Immature natural killer cell (primary cell): ENCODE measurements at regions not wholly inside any gene's neighbourhood (a gene's known extent, or its start where the extent isn't known, plus 50 kb on each side); places are given as distances from the start of the nearest gene placed in this dataset.

Source experiments
- DNase-seq, 3 donors: peaks; one replicate each; pipeline ENCODE4 v3.0.0; 2022; ENCODE audit warnings: mixed read lengths in 1 of 3
- H3K27ac Mint-ChIP-seq, 6 donors: one replicate each; pipeline ENCODE4 v1.8.0; 2020; ENCODE audit warnings: mixed read lengths in 6 of 6, mild to moderate bottlenecking in 5 of 6, inconsistent platforms in 4 of 6, moderate library complexity in 3 of 6
- H3K27me3 Mint-ChIP-seq, 3 donors: one replicate each; pipeline ENCODE4 v1.8.0; 2020 to 2021; ENCODE audit warnings: low read depth in 3 of 3, mild to moderate bottlenecking in 3 of 3, mixed read lengths in 3 of 3, moderate library complexity in 3 of 3, inconsistent platforms in 1 of 3
- H3K36me3 Mint-ChIP-seq, 3 donors: one replicate each; pipeline ENCODE4 v1.8.0; 2020; ENCODE audit warnings: mixed read lengths in 3 of 3, inconsistent platforms in 2 of 3, mild to moderate bottlenecking in 2 of 3
- H3K4me1 Mint-ChIP-seq, 2 donors: one replicate each; pipeline ENCODE4 v1.8.0; 2020; ENCODE audit warnings: inconsistent platforms in 2 of 2, mild to moderate bottlenecking in 2 of 2, mixed read lengths in 2 of 2, moderate library complexity in 1 of 2
- H3K4me3 Mint-ChIP-seq, 5 donors: one replicate each; pipeline ENCODE4 v1.8.0; 2020; ENCODE audit warnings: mild to moderate bottlenecking in 5 of 5, mixed read lengths in 5 of 5, inconsistent platforms in 3 of 5, moderate library complexity in 3 of 5
- H3K9me3 Mint-ChIP-seq, 6 donors: one replicate each; pipeline ENCODE4 v1.8.0; 2020; ENCODE audit warnings: mild to moderate bottlenecking in 6 of 6, mixed read lengths in 6 of 6, inconsistent platforms in 4 of 6, moderate library complexity in 3 of 6

DNA sequence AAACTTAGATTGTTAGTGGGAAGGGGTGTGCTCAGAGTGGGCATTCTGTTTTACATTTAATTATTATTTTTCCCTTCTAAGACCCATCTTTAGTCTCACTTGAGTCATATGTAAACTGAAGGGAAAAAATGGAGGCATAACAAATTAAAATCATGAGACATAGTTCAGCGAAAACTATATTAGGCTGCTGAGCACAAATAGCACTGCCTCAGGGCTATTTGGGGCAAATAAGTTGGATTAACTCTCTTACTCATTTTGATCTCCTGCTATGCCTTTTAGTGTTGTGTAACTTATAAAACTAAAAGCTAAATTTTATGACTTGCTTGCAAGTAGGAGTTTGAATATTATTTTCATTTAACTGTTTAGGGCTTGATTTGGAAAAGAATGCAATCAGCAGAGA, 1329.2 kb upstream of the PCDH7 start:
- Mint-ChIP-seq H3K9me3 (peaks cover 4 to 66% (median 25%) of the 10 kb centered on the region in 6 donors), H3K27ac (no peak overlapping the region), H3K27me3 (peaks cover 0 to 2% (median 0%) of the 10 kb centered on the region in 3 donors), H3K36me3 (peaks cover 0 to 3% (median 0%) of the 10 kb centered on the region in 3 donors), H3K4me3 (no peak overlapping the region), H3K4me1 (no peaks in the 10 kb centered on the region)
- DNase-seq = no peak

DNA sequence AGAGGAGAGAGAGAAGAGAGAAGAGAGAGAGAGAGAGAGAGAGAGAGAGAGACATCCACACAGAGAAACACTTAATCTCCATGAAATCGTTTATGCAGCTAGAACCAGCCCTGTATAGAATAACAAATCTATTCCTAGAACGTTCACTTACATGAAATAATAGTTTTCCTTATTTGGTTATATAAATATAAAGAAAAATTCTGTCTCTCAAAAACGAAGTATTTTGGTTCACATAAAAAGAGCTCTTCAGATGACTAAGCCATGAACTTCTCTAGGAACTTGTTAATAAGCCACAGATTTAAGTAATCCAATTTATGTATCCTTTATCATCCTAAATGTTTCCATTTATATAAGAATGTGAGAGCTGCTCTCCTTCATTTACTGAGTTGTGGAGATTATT, 1315.1 kb upstream of the PCDH7 start:
- Mint-ChIP-seq H3K4me1 (no peaks in the 10 kb centered on the region), H3K36me3 (no peaks in the 10 kb centered on the region), H3K4me3 (no peak overlapping the region), H3K9me3 (peaks cover 8 to 66% (median 21%) of the 10 kb centered on the region in 6 donors), H3K27ac (no peak overlapping the region), H3K27me3 (no peaks in the 10 kb centered on the region)
- DNase-seq = no peak

DNA sequence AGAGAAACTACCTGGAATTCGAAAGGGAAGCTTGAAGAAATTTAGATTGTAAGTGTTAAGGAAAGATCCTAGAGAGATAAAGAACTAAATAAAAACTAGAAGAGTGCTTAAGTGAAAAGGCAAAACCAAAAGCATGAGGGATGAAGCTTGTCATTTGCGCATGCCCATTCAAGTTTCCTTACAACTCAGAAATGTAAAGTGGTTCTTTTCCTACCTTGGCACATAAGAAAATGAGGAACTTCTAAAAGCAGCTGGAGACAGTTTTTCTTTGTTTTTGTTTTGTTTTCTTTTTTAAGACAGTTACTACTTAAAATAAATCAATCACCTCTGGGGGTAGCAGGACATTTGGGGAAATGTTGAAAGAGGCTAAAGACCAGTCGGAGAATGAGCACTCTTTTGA, 1304.4 kb upstream of the PCDH7 start:
- Mint-ChIP-seq H3K9me3 (peaks cover 7 to 36% (median 18%) of the 10 kb centered on the region in 6 donors), H3K4me3 (no peak overlapping the region), H3K27me3 (no peaks in the 10 kb centered on the region), H3K27ac (no peak overlapping the region), H3K4me1 (no peaks in the 10 kb centered on the region), H3K36me3 (no peaks in the 10 kb centered on the region)
- no peak for DNase-seq

DNA sequence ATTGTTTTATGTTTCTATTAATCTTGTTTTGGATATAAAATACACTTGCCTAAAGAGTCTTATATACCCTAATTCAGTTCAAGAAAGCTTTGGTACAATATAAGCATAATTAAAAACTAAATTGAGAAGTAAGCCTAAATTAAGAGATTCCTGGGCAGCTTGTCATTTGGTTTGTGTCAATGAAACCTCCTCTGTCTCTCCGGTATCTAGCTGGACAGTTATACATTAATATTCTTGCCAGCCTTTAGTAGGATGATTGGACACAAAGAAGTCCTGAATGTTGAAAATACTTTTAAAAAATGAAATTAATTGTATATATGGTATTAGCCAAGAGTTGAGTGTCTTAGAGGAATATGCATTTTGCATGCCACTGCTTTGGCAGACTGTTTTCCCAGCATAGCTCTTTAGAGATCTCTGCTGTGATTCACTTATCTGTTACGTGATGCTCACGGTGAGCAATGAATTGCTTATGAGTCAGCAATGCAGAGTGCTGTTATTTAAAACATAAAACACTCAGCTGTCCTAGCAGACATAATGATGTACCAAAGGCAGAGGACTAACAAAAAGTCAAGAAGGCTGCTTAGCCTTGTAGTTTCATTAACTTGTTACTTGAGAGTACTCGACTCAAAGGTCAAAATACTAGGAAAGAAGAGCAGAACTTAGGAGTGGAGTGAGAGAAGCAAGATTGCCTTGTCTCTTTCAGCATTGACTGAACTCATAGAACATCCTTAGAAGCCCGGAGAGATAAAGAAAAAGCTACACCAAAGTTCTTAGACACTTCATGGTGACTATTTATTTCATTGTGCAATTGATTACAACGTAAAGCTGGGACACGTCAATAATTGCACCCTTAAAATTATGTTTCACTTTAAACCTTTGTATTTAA, 1296.1 kb upstream of the PCDH7 start:
- no peak for DNase-seq
- Mint-ChIP-seq H3K4me1 (no peaks in the 10 kb centered on the region), H3K36me3 (peaks cover 0 to 3% (median 0%) of the 10 kb centered on the region in 3 donors), H3K27me3 (peaks cover 0 to 4% (median 0%) of the 10 kb centered on the region in 3 donors), H3K27ac (no peak overlapping the region), H3K9me3 (peaks cover 1 to 34% (median 12%) of the 10 kb centered on the region in 6 donors), H3K4me3 (no peak overlapping the region)

DNA sequence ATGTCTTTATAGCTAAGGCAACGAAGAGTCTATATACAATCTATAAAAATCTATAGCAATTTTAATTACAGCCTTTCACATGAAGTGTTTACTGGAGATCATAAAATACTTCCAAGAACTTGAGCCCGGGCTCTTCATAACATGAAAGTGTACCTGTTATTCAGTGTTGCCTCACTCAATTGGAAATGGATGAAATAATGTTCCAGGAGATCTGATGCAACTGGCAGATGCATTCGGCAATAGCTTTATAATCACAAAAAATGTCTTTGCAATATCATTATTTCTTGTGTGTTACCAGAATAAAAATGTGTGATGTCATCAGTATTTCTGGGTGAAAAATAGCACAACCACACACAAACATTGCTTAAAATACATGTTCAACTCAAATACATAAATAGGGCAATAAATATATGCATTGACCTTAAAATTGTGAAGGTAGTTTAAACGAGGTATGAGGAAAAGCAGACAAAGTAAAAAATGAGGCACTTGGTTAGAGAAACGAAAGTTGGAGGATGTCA, 1266.8 kb upstream of the PCDH7 start:
- H3K4me3 Mint-ChIP-seq = no peak overlapping the region
- H3K9me3 Mint-ChIP-seq = peaks cover 11 to 36% (median 25%) of the 10 kb centered on the region in 6 donors
- no peak for DNase-seq

DNA sequence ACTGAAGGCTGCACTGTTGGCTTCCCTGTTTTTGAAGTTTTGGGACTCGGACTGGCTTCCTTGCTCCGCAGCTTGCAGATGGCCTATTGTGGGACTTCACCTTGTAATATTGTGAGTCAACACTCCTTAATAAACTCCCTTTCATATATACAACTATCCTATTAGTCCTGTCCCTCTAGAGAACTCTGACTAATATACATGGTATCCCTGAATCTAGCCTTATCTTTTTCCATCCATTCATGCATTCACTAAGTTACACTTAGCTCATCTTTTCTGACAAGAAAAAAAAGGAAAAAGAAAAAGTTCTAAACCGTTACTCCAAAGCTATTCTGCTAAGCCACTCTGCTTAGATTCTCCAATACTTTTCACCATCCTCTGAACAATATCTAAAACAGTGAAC, 1260.2 kb upstream of the PCDH7 start:
- no peaks in the 10 kb centered on the region for H3K4me1 Mint-ChIP-seq
- H3K27ac Mint-ChIP-seq = no peak overlapping the region
- peaks cover 20 to 67% (median 43%) of the 10 kb centered on the region in 6 donors for H3K9me3 Mint-ChIP-seq
- H3K27me3 Mint-ChIP-seq = peaks cover 0 to 2% (median 2%) of the 10 kb centered on the region in 3 donors
- H3K4me3 Mint-ChIP-seq = no peak overlapping the region
- no peaks in the 10 kb centered on the region for H3K36me3 Mint-ChIP-seq
- no peak for DNase-seq

More for the DNA sequence above, 1266.8 kb upstream of the PCDH7 start:
- no peaks in the 10 kb centered on the region for H3K4me1 Mint-ChIP-seq
- no peaks in the 10 kb centered on the region for H3K27me3 Mint-ChIP-seq
- no peak overlapping the region for H3K27ac Mint-ChIP-seq
- H3K36me3 Mint-ChIP-seq = no peaks in the 10 kb centered on the region

DNA sequence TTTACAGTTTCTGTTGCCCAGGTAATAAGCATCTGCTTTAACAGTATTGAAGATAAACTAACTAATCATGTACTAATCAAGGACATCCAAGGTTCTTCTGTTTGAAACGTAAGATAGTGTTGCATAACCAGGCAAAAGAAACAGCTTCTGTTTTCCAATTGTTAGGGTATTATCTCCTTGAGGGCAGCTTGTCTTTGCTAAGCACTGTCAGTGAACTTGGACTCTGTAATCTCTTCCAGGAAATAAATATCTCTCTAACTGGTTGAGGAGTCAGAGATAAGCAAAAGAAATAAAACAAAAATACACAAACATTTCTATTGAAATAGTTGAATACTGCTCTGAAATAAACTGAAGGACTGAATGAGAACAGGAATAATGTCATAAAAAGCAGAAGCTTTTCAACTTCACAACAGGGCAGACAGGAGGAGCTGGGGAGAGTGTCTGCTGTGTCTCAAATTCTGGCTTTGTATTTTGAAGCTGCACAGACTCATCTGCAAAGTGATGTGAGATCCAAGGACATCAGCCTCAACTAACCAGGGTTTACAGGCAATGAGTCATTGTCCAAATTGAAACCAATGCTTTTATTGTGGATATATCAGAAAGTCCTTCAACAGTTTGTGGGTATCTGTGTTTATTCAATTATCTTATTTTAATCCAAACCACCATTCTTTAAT, 1253.0 kb upstream of the PCDH7 start:
- no peak for DNase-seq
- H3K36me3 Mint-ChIP-seq = no peaks in the 10 kb centered on the region
- no peaks in the 10 kb centered on the region for H3K4me1 Mint-ChIP-seq
- H3K27me3 Mint-ChIP-seq = peaks cover 0 to 2% (median 0%) of the 10 kb centered on the region in 3 donors
- H3K4me3 Mint-ChIP-seq = no peak overlapping the region
- H3K27ac Mint-ChIP-seq = no peak overlapping the region
- H3K9me3 Mint-ChIP-seq = peaks cover 17 to 64% (median 34%) of the 10 kb centered on the region in 6 donors
